Psoas muscle (tissue), 7 donors: ENCODE measurements at regions not wholly inside any gene's neighbourhood (a gene's known extent, or its start where the extent isn't known, plus 50 kb on each side); places are given as distances from the start of the nearest gene placed in this dataset.

ENCODE experiments used
- ATAC-seq, 4 donors: fragments of 200-7000 bp; cut with Tn5 transposase; one replicate each; pipeline ENCODE4 v1.9.1; 2020; ENCODE audit warnings: moderate library complexity in 3 of 4, mild to moderate bottlenecking in 2 of 4
- DNase-seq, 2 donors: peaks; one replicate each; pipeline ENCODE4 v3.0.0-alpha.2; 2020
- H3K27ac ChIP-seq: fragments of 200-600 bp; one replicate; pipeline ENCODE4 v1.8.0; 2022
- H3K27me3 ChIP-seq, 3 donors: fragments of 200-600 bp in 1 of 3; one replicate each; pipeline versions ENCODE4 v1.6.1 to v1.8.0; 2013 to 2022; ENCODE audit warnings: low read length in 2 of 3, mild to moderate bottlenecking in 2 of 3, moderate library complexity in 1 of 3; ENCODE audit not compliant: insufficient read depth in 3 of 3
- H3K36me3 ChIP-seq, 2 donors: fragments of 200-600 bp in 1 of 2; one replicate each; pipeline versions ENCODE4 v1.6.1 to v1.8.0; 2013 to 2022; ENCODE audit warnings: low read depth in 1 of 2, mild to moderate bottlenecking in 1 of 2, moderate library complexity in 1 of 2; ENCODE audit not compliant: insufficient read depth in 1 of 2
- H3K4me1 ChIP-seq: fragments of 200-600 bp; one replicate; pipeline ENCODE4 v1.8.0; 2022
- H3K4me3 ChIP-seq: fragments of 200-600 bp; one replicate; pipeline ENCODE4 v1.8.0; 2022; ENCODE audit warnings: mild to moderate bottlenecking
- H3K9me3 ChIP-seq: fragments of 200-600 bp; one replicate; pipeline ENCODE4 v1.8.0; 2022
- WGBS, 3 donors: extraction: QIAGEN DNeasy Blood & Tissue Kit; methylation state at CpG; one replicate each; pipeline versions ENCODE4 v1.1.6 to v1.1.7; 2013; 5-methylcytosine and 5-hydroxymethylcytosine counted together
- intact Hi-C, 2 donors: fragments of 100-400 bp; cut with DNase I; formaldehyde crosslinking; loops; one replicate each; pipeline versions ENCODE4 v1.11.0 to v1.14.2; 2022
- TF ChIP-seq, protein P1 (sequence below): fragments of 200-600 bp; IDR thresholded peaks from one replicate; pipeline ENCODE4 v1.8.0; 2022; ENCODE audit warnings: antibody characterized with exemption
- donor health status: healthy with polysubstance abuse.
- donor health status: DM: no; HTN: no; CAD: no; lungs with moderate emphysema.
- donor health status: Bipolar disorder and iron deficiency.
- donor health status: healthy.
- donor health status: DM: yes; HTN: yes; CAD: no.
- donor health status: DM: no; HTN: no; CAD: no.
- donor health status: DM: yes; HTN: yes; CAD: no.

- no peaks in the 10 kb centered on the region for H3K36me3 ChIP-seq
- TF ChIP-seq, protein P1, sequence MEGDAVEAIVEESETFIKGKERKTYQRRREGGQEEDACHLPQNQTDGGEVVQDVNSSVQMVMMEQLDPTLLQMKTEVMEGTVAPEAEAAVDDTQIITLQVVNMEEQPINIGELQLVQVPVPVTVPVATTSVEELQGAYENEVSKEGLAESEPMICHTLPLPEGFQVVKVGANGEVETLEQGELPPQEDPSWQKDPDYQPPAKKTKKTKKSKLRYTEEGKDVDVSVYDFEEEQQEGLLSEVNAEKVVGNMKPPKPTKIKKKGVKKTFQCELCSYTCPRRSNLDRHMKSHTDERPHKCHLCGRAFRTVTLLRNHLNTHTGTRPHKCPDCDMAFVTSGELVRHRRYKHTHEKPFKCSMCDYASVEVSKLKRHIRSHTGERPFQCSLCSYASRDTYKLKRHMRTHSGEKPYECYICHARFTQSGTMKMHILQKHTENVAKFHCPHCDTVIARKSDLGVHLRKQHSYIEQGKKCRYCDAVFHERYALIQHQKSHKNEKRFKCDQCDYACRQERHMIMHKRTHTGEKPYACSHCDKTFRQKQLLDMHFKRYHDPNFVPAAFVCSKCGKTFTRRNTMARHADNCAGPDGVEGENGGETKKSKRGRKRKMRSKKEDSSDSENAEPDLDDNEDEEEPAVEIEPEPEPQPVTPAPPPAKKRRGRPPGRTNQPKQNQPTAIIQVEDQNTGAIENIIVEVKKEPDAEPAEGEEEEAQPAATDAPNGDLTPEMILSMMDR: no peak
- DNase-seq (no peak), ATAC-seq (no peak)
- H3K4me1 ChIP-seq: peaks cover 18% of the 10 kb centered on the region
- no peak overlapping the region for H3K4me3 ChIP-seq
- WGBS, 3 donors: 81 to 86% (median 86%) methylated on average over 29 of the region's 29 CpGs
- intact Hi-C loops: loop anchor here in 1 of 2 donors (5.0 kb wide), 1 partner anchor 37 kb away; no protein-coding TSS in a partner anchor
- H3K9me3 ChIP-seq: no peaks in the 10 kb centered on the region
- no peaks in the 10 kb centered on the region for H3K27me3 ChIP-seq
- H3K27ac ChIP-seq: no peak overlapping the region
These were observed 221.7 kb upstream of the CIBAR2 start for GRCh38 chr16:85333744-85334640.

DNA sequence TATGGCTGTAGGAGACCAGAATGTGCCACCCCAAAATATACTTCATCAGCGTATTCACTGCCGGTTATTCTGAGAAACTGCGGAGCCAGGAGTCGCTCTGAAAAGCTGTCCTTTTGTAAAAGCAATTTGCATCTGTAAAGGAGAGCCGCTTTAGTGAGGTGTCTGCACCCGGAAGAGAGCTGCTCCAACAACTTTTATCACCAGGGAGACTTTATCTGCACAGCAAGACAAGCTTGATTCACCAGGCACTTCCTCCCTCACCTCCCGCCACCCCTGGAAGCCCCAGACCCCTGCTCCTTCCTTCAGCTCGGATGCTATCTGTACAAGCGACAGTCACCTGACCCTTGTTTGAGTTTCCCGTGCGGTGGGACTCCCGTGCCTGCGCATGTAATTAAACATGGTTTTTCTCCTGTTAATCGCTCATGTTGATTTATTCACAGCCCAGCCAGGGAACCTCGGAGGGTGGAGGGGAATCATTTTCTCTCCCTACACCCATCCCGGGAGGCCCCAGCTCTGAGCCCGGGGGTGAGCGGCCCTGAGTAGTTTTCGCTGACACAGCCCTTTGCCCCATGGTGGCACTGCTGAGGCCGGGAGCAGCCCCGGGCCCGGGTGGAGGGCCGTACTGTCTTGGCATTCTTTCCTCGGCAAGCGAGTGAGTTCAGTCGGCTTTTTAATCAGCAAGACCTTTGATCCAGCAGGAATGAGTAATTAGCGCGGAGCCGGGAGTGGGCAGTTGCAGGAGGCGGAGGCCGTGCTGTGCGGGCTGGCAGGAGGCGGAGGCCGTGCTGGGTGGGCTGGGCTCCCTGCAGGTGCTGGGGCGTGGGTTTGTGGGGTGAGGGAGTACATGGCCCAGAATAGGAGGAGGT, 222.7 kb upstream of the CIBAR2 start:
- H3K27ac ChIP-seq: no peak overlapping the region
- no peaks in the 10 kb centered on the region for H3K36me3 ChIP-seq
- 74 to 85% (median 81%) methylated on average over 35 of the region's 35 CpGs for WGBS, 3 donors
- ATAC-seq (no peak), DNase-seq (no peak)
- no peak overlapping the region for H3K4me3 ChIP-seq
- no peaks in the 10 kb centered on the region for H3K27me3 ChIP-seq
- intact Hi-C loops: loop anchor here in 1 of 2 donors (5.0 kb wide), 1 partner anchor 38 kb away; no protein-coding TSS in a partner anchor
- no peaks in the 10 kb centered on the region for H3K9me3 ChIP-seq
- TF ChIP-seq, protein P1: no peak
- H3K4me1 ChIP-seq: peaks cover 11% of the 10 kb centered on the region

DNA sequence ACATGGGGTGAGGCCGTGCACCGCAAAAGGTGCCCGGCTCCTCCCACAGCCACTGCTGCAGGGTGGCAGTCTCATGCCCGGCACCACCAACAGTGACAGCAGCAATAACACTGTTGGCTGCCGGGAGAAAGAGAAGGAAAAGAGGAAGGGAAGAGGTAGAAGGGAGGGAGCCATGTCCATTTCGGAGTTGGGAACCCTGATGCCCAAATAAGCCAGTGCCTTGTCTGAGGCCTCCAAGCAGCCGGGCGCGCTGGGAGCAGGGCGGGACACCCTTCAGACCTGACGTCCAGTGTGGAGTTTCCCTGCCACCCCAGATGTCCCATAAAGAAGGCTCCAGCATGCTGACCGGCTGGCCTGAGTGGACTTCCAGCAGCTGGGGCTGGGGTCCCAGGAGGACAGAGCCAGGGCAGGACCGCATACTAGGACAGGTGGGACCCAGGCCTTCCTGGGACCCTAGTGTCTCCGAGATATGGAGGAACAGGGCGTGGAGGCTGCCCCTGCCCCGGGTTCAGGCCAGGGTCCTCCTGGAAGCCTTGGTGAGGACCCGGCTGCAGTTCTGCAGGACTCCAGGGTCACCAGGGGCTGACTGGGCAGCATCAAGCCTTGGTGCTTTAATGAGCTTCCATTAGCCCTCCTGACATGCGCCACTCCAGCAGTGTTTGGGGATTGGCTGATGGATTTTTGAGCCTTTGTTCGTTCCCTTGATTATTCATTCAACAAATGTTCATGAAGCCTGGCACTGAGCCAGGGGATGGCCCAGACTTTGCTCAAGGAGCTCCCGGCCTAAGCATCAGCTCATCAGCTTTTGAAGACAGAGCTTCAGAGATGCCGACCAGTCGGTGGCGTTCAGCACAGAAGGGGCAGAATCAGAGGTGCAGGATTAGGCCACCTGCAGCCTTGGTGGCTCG, 223.6 kb upstream of the CIBAR2 start:
- Histone ChIP-seq H3K4me3 (no peak overlapping the region), H3K27me3 (no peaks in the 10 kb centered on the region), H3K27ac (no peak overlapping the region), H3K9me3 (no peaks in the 10 kb centered on the region), H3K36me3 (no peaks in the 10 kb centered on the region), H3K4me1 (peaks cover 2% of the 10 kb centered on the region)
- TF ChIP-seq, protein P1: no peak
- intact Hi-C loops: no loop called here
- no peak for ATAC-seq
- WGBS, 3 donors: 87 to 91% (median 88%) methylated on average over 24 of the region's 24 CpGs
- no peak for DNase-seq

GRCh38 chr16:85337910-85338637, 225.8 kb upstream of the CIBAR2 start:
- Histone ChIP-seq H3K4me3 (no peak overlapping the region), H3K9me3 (no peaks in the 10 kb centered on the region), H3K27ac (no peak overlapping the region), H3K27me3 (no peaks in the 10 kb centered on the region), H3K36me3 (no peaks in the 10 kb centered on the region), H3K4me1 (no peaks in the 10 kb centered on the region)
- TF ChIP-seq, protein P1: no peak
- DNase-seq (no peak), ATAC-seq (no peak)
- intact Hi-C loops: no loop called here
- WGBS, 3 donors: 94 to 96% (median 94%) methylated on average over 11 of the region's 11 CpGs
